Endothelial cell of umbilical vein (primary cell): ENCODE measurements at regions not wholly inside any gene's neighbourhood (a gene's known extent, or its start where the extent isn't known, plus 50 kb on each side); places are given as distances from the start of the nearest gene placed in this dataset.

ENCODE experiments used
- BruUV-seq: library from RNA; stranded (reverse); fragments of 400-500 nt; replicated peaks from 2 replicates; lab custom pipeline; 2021; lab: Mats Ljungman, UMichigan
- CTCF ChIA-PET: fragments of 300-600, 350-600 bp; sonication (Branson Sonifier 250); formaldehyde crosslinking; loops from one replicate; lab custom pipeline; 2021; ENCODE audit warnings: antibody characterized with exemption, inconsistent platforms; lab: Charles Lee
- POLR2A ChIA-PET: fragments of 300-600, 350-600 bp; sonication (Branson Sonifier 250); formaldehyde crosslinking; loops from one replicate; lab custom pipeline; 2021; ENCODE audit warnings: antibody characterized with exemption, inconsistent platforms; lab: Charles Lee
- DNase-seq: peaks from one replicate; pipeline ENCODE4 v3.0.0-alpha.2; 2011; ENCODE audit warnings: low read depth, low spot score
- FAIRE-seq: peaks from 2 replicates; lab custom pipeline; 2011; peaks lifted over from hg19 to GRCh38; lab: Jason Lieb, UNC
- H2AFZ ChIP-seq: 2 replicates; pipeline ENCODE4 v1.6.0; 2012; ENCODE audit warnings: low read depth, low read length, control low read depth, inconsistent platforms
- H3K27ac ChIP-seq: 2 replicates; pipeline ENCODE4 v1.5.1; 2011; ENCODE audit warnings: low read depth, mild to moderate bottlenecking, control low read depth, low read length, moderate library complexity; ENCODE audit not compliant: insufficient read depth
- H3K27me3 ChIP-seq, 2 experiments: 2 replicates each; pipeline versions ENCODE4 v1.6.0 to v1.6.1; 2011; ENCODE audit warnings: low read length in 2 of 2, mixed read lengths in 1 of 2; ENCODE audit not compliant: control insufficient read depth in 2 of 2, insufficient read depth in 2 of 2
- H3K36me3 ChIP-seq, 2 experiments: 2 replicates in 1 of 2; 3 replicates in 1 of 2; pipeline ENCODE4 v1.5.1; 2011; ENCODE audit warnings: low read length in 2 of 2, mild to moderate bottlenecking in 1 of 2, moderate library complexity in 1 of 2; ENCODE audit not compliant: control insufficient read depth in 2 of 2, insufficient read depth in 2 of 2; ENCODE audit errors: extremely low read depth in 1 of 2
- H3K4me1 ChIP-seq: 3 replicates; pipeline ENCODE4 v1.5.1; 2011; ENCODE audit warnings: mild to moderate bottlenecking, low read length; ENCODE audit not compliant: control insufficient read depth, insufficient read depth; ENCODE audit errors: extremely low read depth
- H3K4me2 ChIP-seq: 2 replicates; pipeline ENCODE4 v1.6.1; 2011; ENCODE audit warnings: low read length, control low read depth, mixed read lengths; ENCODE audit not compliant: insufficient read depth
- H3K4me3 ChIP-seq, 3 experiments: fragments of 200-600 bp in 1 of 3; sonication (generic), shearing (Covaris generic) in 1 of 3; replicated peaks in 1 of 3; 2 replicates each; pipeline ENCODE4 v1.5.1; 2011 to 2016; ENCODE audit warnings: control low read depth in 3 of 3, low read length in 3 of 3, mild to moderate bottlenecking in 2 of 3, inconsistent platforms in 1 of 3, low read depth in 1 of 3, moderate library complexity in 1 of 3; ENCODE audit not compliant: insufficient read depth in 1 of 3
- H3K79me2 ChIP-seq: 2 replicates; pipeline ENCODE4 v1.6.0; 2012; ENCODE audit warnings: low read length, inconsistent platforms; ENCODE audit not compliant: control insufficient read depth, insufficient read depth
- H3K9ac ChIP-seq: replicated peaks from 2 replicates; pipeline ENCODE3; 2011; ENCODE audit warnings: low read length, control low read depth; ENCODE audit not compliant: insufficient read depth; ENCODE audit errors: extremely low read depth
- H3K9me1 ChIP-seq: replicated peaks from 3 replicates; pipeline ENCODE4 v1.6.0; 2011; ENCODE audit warnings: mild to moderate bottlenecking, low read length; ENCODE audit not compliant: control insufficient read depth, insufficient read depth; ENCODE audit errors: extremely low read depth
- H3K9me3 ChIP-seq: replicated peaks from 2 replicates; pipeline ENCODE4 v1.5.1; 2012; ENCODE audit warnings: low read length, inconsistent platforms; ENCODE audit not compliant: control insufficient read depth, insufficient read depth
- H4K20me1 ChIP-seq: replicated peaks from 2 replicates; pipeline ENCODE3; 2011; ENCODE audit warnings: mild to moderate bottlenecking, low read length; ENCODE audit not compliant: control insufficient read depth, insufficient read depth; ENCODE audit errors: extremely low read depth
- CTCF ChIP-seq, 2 donors: IDR thresholded peaks; 1 replicate in 1 of 2; 2 replicates in 1 of 2; pipeline ENCODE4 v1.5.1; 2011; ENCODE audit warnings: low read length in 2 of 2, mild to moderate bottlenecking in 2 of 2, moderate library complexity in 2 of 2, control low read depth in 1 of 2, inconsistent platforms in 1 of 2, low read depth in 1 of 2; ENCODE audit not compliant: insufficient read depth in 1 of 2; ENCODE audit errors: extremely low read depth in 1 of 2
- EZH2 ChIP-seq: IDR thresholded peaks from 2 replicates; pipeline ENCODE4 v1.6.1; 2012; ENCODE audit warnings: borderline replicate concordance, low read depth, mild to moderate bottlenecking, moderate library complexity, low read length, inconsistent platforms; ENCODE audit not compliant: severe bottlenecking
- FOS ChIP-seq: IDR thresholded peaks from 2 replicates; pipeline ENCODE4 v1.6.1; 2011; ENCODE audit warnings: mild to moderate bottlenecking, low read length, moderate library complexity, borderline replicate concordance; ENCODE audit not compliant: insufficient read depth
- GATA2 ChIP-seq: IDR thresholded peaks from 2 replicates; pipeline ENCODE4 v1.7.0; 2011; ENCODE audit warnings: low read depth, mild to moderate bottlenecking, moderate library complexity, mixed read lengths, low read length; ENCODE audit not compliant: insufficient read length, insufficient read depth
- JUN ChIP-seq: IDR thresholded peaks from 2 replicates; pipeline ENCODE4 v1.6.1; 2011; ENCODE audit warnings: borderline replicate concordance, low read depth; ENCODE audit not compliant: insufficient read length, insufficient read depth
- MAX ChIP-seq: IDR thresholded peaks from 2 replicates; pipeline ENCODE4 v1.6.1; 2011; ENCODE audit not compliant: insufficient read depth, insufficient read length
- MYC ChIP-seq: IDR thresholded peaks from one replicate; pipeline ENCODE4 v1.6.1; 2011; ENCODE audit warnings: mild to moderate bottlenecking, low read depth, low read length
- POLR2A ChIP-seq: IDR thresholded peaks from 2 replicates; pipeline ENCODE4 v1.6.1; 2012; ENCODE audit warnings: low read depth, mild to moderate bottlenecking, control low read depth, low read length
- POLR2AphosphoS5 ChIP-seq: IDR thresholded peaks from 2 replicates; pipeline ENCODE4 v1.6.1; 2012; ENCODE audit warnings: low read depth, mild to moderate bottlenecking, control low read depth, low read length, moderate library complexity; ENCODE audit not compliant: insufficient read depth
- dilution Hi-C: fragments of 300-500 bp; cut with MboI; formaldehyde crosslinking; loops from one replicate; pipeline ENCODE4 v1.15.0; 2019; ENCODE audit warnings: low sequenced_read_pairs; ENCODE audit not compliant: extremely low pct_ligation_motif_present
- intact Hi-C: fragments of 100-400 bp; cut with micrococcal nuclease; formaldehyde crosslinking; loops from one replicate; pipeline ENCODE4 v1.10.0; 2022

GRCh38 chr18:2326999-2327398, 244.3 kb downstream of the METTL4 start:
- H3K27ac ChIP-seq: no peak overlapping the region
- ChIA-PET POLR2A (no interaction called here), CTCF (no interaction called here)
- TF ChIP-seq MAX (no peak), GATA2 (no peak), JUN (no peak), CTCF (IDR thresholded peaks at IDR 0.05; ENCODE audit: extremely low read depth in 1 of 2, insufficient read depth in 1 of 2, low read depth in 1 of 2, low read length in 2 of 2) (no peak), POLR2AphosphoS5 (no peak), MYC (no peak), EZH2 (no peak), FOS (no peak), POLR2A (no peak)
- BruUV-seq: no TSS peak
- no peaks in the 10 kb centered on the region for H3K9me1 ChIP-seq
- no peaks in the 10 kb centered on the region for H3K36me3 ChIP-seq
- H4K20me1 ChIP-seq: no peaks in the 10 kb centered on the region
- no peaks in the 10 kb centered on the region for H3K4me1 ChIP-seq
- peak; percentile 4 for FAIRE-seq
- DNase-seq: no peak
- no peak overlapping the region for H3K9ac ChIP-seq
- no peaks in the 10 kb centered on the region for H3K79me2 ChIP-seq
- H3K9me3 ChIP-seq: no peaks in the 10 kb centered on the region
- dilution Hi-C loops (no loop called here), intact Hi-C loops (no loop called here)
- H2AFZ ChIP-seq: no peak overlapping the region
- no peak overlapping the region for H3K4me3 ChIP-seq
- peaks cover 2 to 13% of the 10 kb centered on the region in 2 experiments for H3K27me3 ChIP-seq
- H3K4me2 ChIP-seq: no peak overlapping the region
